AG10803 (cell line): ENCODE measurements at regions not wholly inside any gene's neighbourhood (a gene's known extent, or its start where the extent isn't known, plus 50 kb on each side); places are given as distances from the start of the nearest gene placed in this dataset.

Source experiments
- DNase-seq: peaks from one replicate; pipeline ENCODE4 v3.0.0; 2010; ENCODE audit warnings: low read depth
- H3K4me3 ChIP-seq: 2 replicates; pipeline ENCODE4 v1.5.1; 2011; ENCODE audit warnings: mild to moderate bottlenecking, low read length, control low read depth
- CTCF ChIP-seq: conservative IDR thresholded peaks from 2 replicates; pipeline ENCODE4 v1.5.1; 2011; ENCODE audit warnings: mild to moderate bottlenecking, low read length, control low read depth, inconsistent platforms

GRCh38 chr1:80755944-80756343 lies 1044.8 kb upstream of the ADGRL2 start:
- DNase-seq = no peak
- no peak for TF ChIP-seq CTCF
- H3K4me3 ChIP-seq = no peak overlapping the region

GRCh38 chr1:80751204-80751603 lies 1049.5 kb upstream of the ADGRL2 start:
- TF ChIP-seq CTCF = no peak
- DNase-seq = no peak
- no peak overlapping the region for H3K4me3 ChIP-seq

- DNase-seq = no peak
- no peak overlapping the region for H3K4me3 ChIP-seq
- TF ChIP-seq CTCF = no peak
These were observed 1069.4 kb upstream of the ADGRL2 start for GRCh38 chr1:80731241-80731894.

GRCh38 chr1:80722611-80723010 lies 1078.1 kb upstream of the ADGRL2 start:
- no peak overlapping the region for H3K4me3 ChIP-seq
- DNase-seq = no peak
- no peak for TF ChIP-seq CTCF

- no peak for DNase-seq
- no peak overlapping the region for H3K4me3 ChIP-seq
- no peak for TF ChIP-seq CTCF
These were observed 1094.2 kb upstream of the ADGRL2 start for GRCh38 chr1:80706526-80706925.

GRCh38 chr1:80678438-80678837 lies 1122.3 kb upstream of the ADGRL2 start:
- no peak overlapping the region for H3K4me3 ChIP-seq
- TF ChIP-seq CTCF = no peak
- no peak for DNase-seq

- no peak for DNase-seq
- no peak for TF ChIP-seq CTCF
- H3K4me3 ChIP-seq = no peak overlapping the region
These were observed 1125.3 kb upstream of the ADGRL2 start for GRCh38 chr1:80675454-80675853.
